ENCODE measurements at regions not wholly inside any gene's neighbourhood (a gene's known extent, or its start where the extent isn't known, plus 50 kb on each side); places are given as distances from the start of the nearest gene placed in this dataset.
"Not testable (repeated sequence)": the region's sequence is repeated elsewhere in the genome, so short reads cannot be mapped to it uniquely, and the experiment has no call there.

GRCh38 chr22:22127100-22127499 is 117.5 kb upstream of the VPREB1 start:
- Histone ChIP-seq H3K36me3 (ENCODE audit: insufficient read depth) (no peaks in the 10 kb centered on the region), H3K27ac (ENCODE audit: low read depth) (no peak overlapping the region), H3K4me3 (ENCODE audit: low read depth, low read length) (no peak overlapping the region), H3K4me1 (ENCODE audit: insufficient read depth) (no peaks in the 10 kb centered on the region)
- no peak for DNase-seq (ENCODE audit: extremely low spot score)
- WGBS = 73% methylated on average over 5 of the region's 5 CpGs

GRCh38 chr22:22125579-22126468 is 118.8 kb upstream of the VPREB1 start:
- 81% methylated on average over 24 of the region's 24 CpGs for WGBS
- Histone ChIP-seq H3K4me3 (ENCODE audit: low read depth, low read length) (no peak overlapping the region), H3K36me3 (ENCODE audit: insufficient read depth) (no peaks in the 10 kb centered on the region), H3K27ac (ENCODE audit: low read depth) (no peak overlapping the region), H3K4me1 (ENCODE audit: insufficient read depth) (no peaks in the 10 kb centered on the region)
- DNase-seq (ENCODE audit: extremely low spot score) = no peak

- WGBS = 85% methylated on average over 19 of the region's 19 CpGs
- no peak for DNase-seq (ENCODE audit: extremely low spot score)
- H3K4me3 ChIP-seq (ENCODE audit: low read depth, low read length) = no peak overlapping the region
- H3K4me1 ChIP-seq (ENCODE audit: insufficient read depth) = no peaks in the 10 kb centered on the region
- H3K36me3 ChIP-seq (ENCODE audit: insufficient read depth) = no peaks in the 10 kb centered on the region
- no peak overlapping the region for H3K27ac ChIP-seq (ENCODE audit: low read depth)
Measured at GRCh38 chr22:22125028-22125578, 119.5 kb upstream of the VPREB1 start.

- Histone ChIP-seq H3K27ac (ENCODE audit: low read depth) (no peak overlapping the region), H3K4me1 (ENCODE audit: insufficient read depth) (no peaks in the 10 kb centered on the region), H3K36me3 (ENCODE audit: insufficient read depth) (no peaks in the 10 kb centered on the region), H3K4me3 (ENCODE audit: low read depth, low read length) (no peak overlapping the region)
- no peak for DNase-seq (ENCODE audit: extremely low spot score)
- 93% methylated on average over 12 of the region's 12 CpGs for WGBS
Measured at GRCh38 chr22:22124374-22124773, 120.2 kb upstream of the VPREB1 start.

- no peaks in the 10 kb centered on the region for H3K36me3 ChIP-seq (ENCODE audit: insufficient read depth)
- H3K27ac ChIP-seq (ENCODE audit: low read depth) = no peak overlapping the region
- WGBS = 92% methylated on average over 15 of the region's 15 CpGs
- no peak overlapping the region for H3K4me3 ChIP-seq (ENCODE audit: low read depth, low read length)
- no peak for DNase-seq (ENCODE audit: extremely low spot score)
- H3K4me1 ChIP-seq (ENCODE audit: insufficient read depth) = no peaks in the 10 kb centered on the region
Measured at GRCh38 chr22:22123960-22124278, 120.7 kb upstream of the VPREB1 start.

- Histone ChIP-seq H3K27ac (ENCODE audit: low read depth) (no peak overlapping the region), H3K36me3 (ENCODE audit: insufficient read depth) (no peaks in the 10 kb centered on the region), H3K4me1 (ENCODE audit: insufficient read depth) (no peaks in the 10 kb centered on the region), H3K4me3 (ENCODE audit: low read depth, low read length) (no peak overlapping the region)
- no peak for DNase-seq (ENCODE audit: extremely low spot score)
- WGBS = 80% methylated on average over 16 of the region's 16 CpGs
Measured at GRCh38 chr22:22123118-22123959, 121.2 kb upstream of the VPREB1 start.

GRCh38 chr22:22122348-22123117 is 122.1 kb upstream of the VPREB1 start:
- no peaks in the 10 kb centered on the region for H3K4me1 ChIP-seq (ENCODE audit: insufficient read depth)
- no peak overlapping the region for H3K27ac ChIP-seq (ENCODE audit: low read depth)
- 78% methylated on average over 4 of the region's 4 CpGs for WGBS

GRCh38 chr22:22121445-22121844 is 123.1 kb upstream of the VPREB1 start:
- H3K4me1 ChIP-seq (ENCODE audit: insufficient read depth) = no peaks in the 10 kb centered on the region
- H3K27ac ChIP-seq (ENCODE audit: low read depth) = no peak overlapping the region
- H3K4me3 ChIP-seq (ENCODE audit: low read depth, low read length) = no peak overlapping the region
- no peaks in the 10 kb centered on the region for H3K36me3 ChIP-seq (ENCODE audit: insufficient read depth)
- no peak for DNase-seq (ENCODE audit: extremely low spot score)

More at GRCh38 chr22:22122348-22123117, 122.1 kb upstream of the VPREB1 start:
- no peak overlapping the region for H3K4me3 ChIP-seq (ENCODE audit: low read depth, low read length)
- no peak for DNase-seq (ENCODE audit: extremely low spot score)
- no peaks in the 10 kb centered on the region for H3K36me3 ChIP-seq (ENCODE audit: insufficient read depth)

- Histone ChIP-seq H3K36me3 (ENCODE audit: insufficient read depth) (no peaks in the 10 kb centered on the region), H3K4me1 (ENCODE audit: insufficient read depth) (no peaks in the 10 kb centered on the region), H3K4me3 (ENCODE audit: low read depth, low read length) (no peak overlapping the region), H3K27ac (ENCODE audit: low read depth) (no peak overlapping the region)
- DNase-seq (ENCODE audit: extremely low spot score) = no peak
- 78% methylated on average over 3 of the region's 3 CpGs for WGBS
Measured at GRCh38 chr22:22120160-22120559, 124.4 kb upstream of the VPREB1 start.

- no peak overlapping the region for H3K27ac ChIP-seq (ENCODE audit: low read depth)
- no peak overlapping the region for H3K4me3 ChIP-seq (ENCODE audit: low read depth, low read length)
- H3K36me3 ChIP-seq (ENCODE audit: insufficient read depth) = no peaks in the 10 kb centered on the region
- WGBS = 69% methylated on average over 1 of the region's 1 CpG
- H3K4me1 ChIP-seq (ENCODE audit: insufficient read depth) = no peaks in the 10 kb centered on the region
- no peak for DNase-seq (ENCODE audit: extremely low spot score)
Measured at GRCh38 chr22:22118987-22119386, 125.6 kb upstream of the VPREB1 start.

- DNase-seq (ENCODE audit: extremely low spot score); H3K4me3 ChIP-seq (ENCODE audit: low read depth, low read length); H3K27ac ChIP-seq (ENCODE audit: low read depth); H3K4me1 ChIP-seq (ENCODE audit: insufficient read depth); H3K36me3 ChIP-seq (ENCODE audit: insufficient read depth): not testable (repeated sequence)
- 40% methylated on average over 54 of the region's 54 CpGs for WGBS
Measured at GRCh38 chr22:22117864-22118544, 126.6 kb upstream of the VPREB1 start.

- not testable (repeated sequence) for H3K27ac ChIP-seq (ENCODE audit: low read depth); H3K36me3 ChIP-seq (ENCODE audit: insufficient read depth); H3K4me1 ChIP-seq (ENCODE audit: insufficient read depth); H3K4me3 ChIP-seq (ENCODE audit: low read depth, low read length); DNase-seq (ENCODE audit: extremely low spot score)
- 75% methylated on average over 40 of the region's 44 CpGs for WGBS
Measured at GRCh38 chr22:22116997-22117770, 127.4 kb upstream of the VPREB1 start.
